AG09319 (cell line): ENCODE measurements at regions not wholly inside any gene's neighbourhood (a gene's known extent, or its start where the extent isn't known, plus 50 kb on each side); places are given as distances from the start of the nearest gene placed in this dataset.
A peak's percentile ranks its signal among the peaks of the same experiment; 100 is the strongest.

Experiments
- DNase-seq: peaks from one replicate; pipeline ENCODE4 v3.0.0-alpha.2; 2010; ENCODE audit warnings: low read depth; ENCODE audit errors: extremely low read depth
- TF ChIP-seq, protein P1 (sequence below): IDR thresholded peaks from 2 replicates; pipeline ENCODE4 v1.5.1; 2011; ENCODE audit warnings: low read depth, mild to moderate bottlenecking, inconsistent platforms, low read length, moderate library complexity

DNA sequence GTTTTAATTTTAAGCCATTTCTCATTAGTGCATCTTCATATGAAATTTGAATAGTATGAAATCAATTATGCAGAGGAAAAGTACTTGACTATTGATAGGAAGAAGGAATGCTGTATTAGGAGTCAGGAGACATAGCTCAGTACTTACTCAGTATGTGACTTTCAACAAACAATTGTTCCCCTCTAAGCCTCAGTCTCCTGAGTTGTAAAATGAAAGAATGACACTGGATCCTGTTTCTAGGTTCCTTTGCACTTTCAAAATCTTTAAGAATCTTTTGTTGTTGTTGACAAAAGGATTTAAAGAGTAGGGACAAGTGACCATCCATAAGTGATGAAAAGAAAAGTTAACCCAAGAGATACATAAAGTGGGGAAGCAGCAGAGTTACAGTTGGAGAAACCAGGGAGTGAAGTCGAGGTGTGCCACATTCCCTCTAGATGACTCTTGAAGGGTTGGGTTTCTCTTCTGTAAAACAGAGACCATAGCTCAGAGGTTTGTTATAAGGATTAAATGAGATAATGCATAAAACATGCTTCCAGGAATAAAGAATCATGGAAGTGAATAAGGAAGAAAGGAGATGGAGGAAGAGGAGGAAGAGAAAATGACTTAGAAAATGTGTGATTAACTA is 105.7 kb upstream of the KCNJ15 start:
- TF ChIP-seq, protein P1, sequence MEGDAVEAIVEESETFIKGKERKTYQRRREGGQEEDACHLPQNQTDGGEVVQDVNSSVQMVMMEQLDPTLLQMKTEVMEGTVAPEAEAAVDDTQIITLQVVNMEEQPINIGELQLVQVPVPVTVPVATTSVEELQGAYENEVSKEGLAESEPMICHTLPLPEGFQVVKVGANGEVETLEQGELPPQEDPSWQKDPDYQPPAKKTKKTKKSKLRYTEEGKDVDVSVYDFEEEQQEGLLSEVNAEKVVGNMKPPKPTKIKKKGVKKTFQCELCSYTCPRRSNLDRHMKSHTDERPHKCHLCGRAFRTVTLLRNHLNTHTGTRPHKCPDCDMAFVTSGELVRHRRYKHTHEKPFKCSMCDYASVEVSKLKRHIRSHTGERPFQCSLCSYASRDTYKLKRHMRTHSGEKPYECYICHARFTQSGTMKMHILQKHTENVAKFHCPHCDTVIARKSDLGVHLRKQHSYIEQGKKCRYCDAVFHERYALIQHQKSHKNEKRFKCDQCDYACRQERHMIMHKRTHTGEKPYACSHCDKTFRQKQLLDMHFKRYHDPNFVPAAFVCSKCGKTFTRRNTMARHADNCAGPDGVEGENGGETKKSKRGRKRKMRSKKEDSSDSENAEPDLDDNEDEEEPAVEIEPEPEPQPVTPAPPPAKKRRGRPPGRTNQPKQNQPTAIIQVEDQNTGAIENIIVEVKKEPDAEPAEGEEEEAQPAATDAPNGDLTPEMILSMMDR: no peak

GRCh38 chr21:38156200-38156599 is 100.6 kb upstream of the KCNJ15 start:
- no peak for DNase-seq
- TF ChIP-seq, protein P1: no peak

More for the DNA sequence above, 105.7 kb upstream of the KCNJ15 start:
- DNase-seq: no peak

GRCh38 chr21:38159355-38159754 is 97.4 kb upstream of the KCNJ15 start:
- TF ChIP-seq, protein P1: peak; percentile 83
- peak; percentile 70 for DNase-seq

DNA sequence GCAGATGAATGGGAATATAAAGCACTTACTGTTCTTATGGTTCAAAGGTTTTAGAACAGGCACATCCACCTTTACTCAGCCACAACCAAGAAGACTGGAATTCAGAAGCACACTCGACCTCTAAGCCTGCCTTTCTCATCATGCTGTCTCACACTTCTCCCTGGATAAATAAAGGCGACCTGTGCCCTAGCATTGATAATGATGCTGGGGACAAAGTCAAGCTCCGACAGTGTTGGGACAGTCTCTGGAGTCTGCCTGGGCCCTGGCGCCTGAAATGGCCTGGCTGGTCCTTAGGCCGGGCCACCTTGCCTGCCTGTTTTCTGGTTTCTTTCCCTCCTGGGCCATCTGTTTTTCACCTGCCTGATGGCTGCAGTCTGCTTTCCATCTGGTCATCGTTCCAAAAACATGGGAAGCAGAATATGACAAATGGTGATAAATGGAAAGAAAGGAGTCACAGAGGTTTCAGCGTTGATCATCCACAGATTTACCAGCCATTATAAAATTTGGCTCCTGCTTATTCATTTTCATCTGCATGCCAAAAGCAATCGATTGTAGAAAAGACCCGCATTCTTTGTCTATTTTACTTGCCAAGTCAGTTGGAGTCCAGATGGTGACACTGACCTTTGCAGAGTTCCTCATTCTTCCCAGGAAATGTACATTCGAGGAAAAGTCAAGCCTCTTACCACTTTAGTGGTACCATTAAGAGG is 91.2 kb upstream of the KCNJ15 start:
- TF ChIP-seq, protein P1: no peak
- no peak for DNase-seq

DNA sequence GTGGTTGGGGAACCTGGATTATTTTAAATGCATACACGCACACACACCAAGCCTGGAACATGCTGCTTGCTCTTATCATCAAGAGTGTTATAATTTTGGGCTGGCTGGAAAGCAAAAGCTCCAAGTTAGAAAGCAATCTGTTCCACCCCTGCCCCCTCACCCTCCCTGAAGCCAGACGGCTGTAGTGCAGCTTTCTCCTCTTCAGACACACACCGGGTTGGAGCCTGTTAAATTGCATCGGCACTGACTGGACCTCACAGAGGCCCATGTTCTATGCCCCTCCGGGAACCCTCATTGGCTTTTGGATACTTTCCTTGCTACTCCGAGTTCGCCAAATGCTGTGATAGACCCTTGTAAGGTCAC is 90.6 kb upstream of the KCNJ15 start:
- DNase-seq: no peak
- TF ChIP-seq, protein P1: no peak

- no peak for DNase-seq
- TF ChIP-seq, protein P1: no peak
These were observed 89.4 kb upstream of the KCNJ15 start for GRCh38 chr21:38167345-38167744.

- DNase-seq: no peak
These were observed 86.5 kb upstream of the KCNJ15 start for GRCh38 chr21:38170283-38170682.

More at GRCh38 chr21:38170283-38170682, 86.5 kb upstream of the KCNJ15 start:
- TF ChIP-seq, protein P1: peak; percentile 42
